Panc1 (cell line): ENCODE measurements at regions not wholly inside any gene's neighbourhood (a gene's known extent, or its start where the extent isn't known, plus 50 kb on each side); places are given as distances from the start of the nearest gene placed in this dataset.
"Not testable (repeated sequence)": the region's sequence is repeated elsewhere in the genome, so short reads cannot be mapped to it uniquely, and the experiment has no call there.

Experiments used
- ATAC-seq: fragments of 200-7000 bp; cut with Tn5 transposase; 2 replicates; pipeline ENCODE4 v1.9.1; 2020; ENCODE audit warnings: mild to moderate bottlenecking, moderate library complexity
- BruUV-seq: library from RNA; stranded (reverse); fragments of 400-500 nt; replicated peaks from 2 replicates; lab custom pipeline; 2021; lab: Mats Ljungman, UMichigan
- CTCF ChIA-PET: fragments of 300-600 bp; sonication (Branson Sonifier 250); formaldehyde crosslinking; loops from one replicate; lab custom pipeline; 2022; ENCODE audit warnings: antibody characterized with exemption; lab: Charles Lee
- POLR2A ChIA-PET: fragments of 300-600 bp; sonication (Branson Sonifier 250); formaldehyde crosslinking; loops from one replicate; lab custom pipeline; 2022; ENCODE audit warnings: antibody characterized with exemption; lab: Charles Lee
- DNase-seq: peaks from one replicate; pipeline ENCODE4 v3.0.0-alpha.2; 2010; ENCODE audit warnings: low read depth, low spot score
- H3K27ac ChIP-seq: 2 replicates; pipeline ENCODE4 v1.5.1; 2011; ENCODE audit warnings: mild to moderate bottlenecking, low read length, inconsistent platforms
- H3K27me3 ChIP-seq: fragments of 200-500 bp; sonication (Bioruptor generic); 2 replicates; pipeline ENCODE4 v1.6.0; 2014; ENCODE audit warnings: low read length, inconsistent platforms; ENCODE audit not compliant: control insufficient read depth, insufficient read depth
- H3K36me3 ChIP-seq: fragments of 200-500 bp; sonication (Bioruptor generic); 2 replicates; pipeline ENCODE4 v1.5.1; 2014; ENCODE audit warnings: inconsistent platforms, mild to moderate bottlenecking, low read length, moderate library complexity; ENCODE audit not compliant: control insufficient read depth, insufficient read depth
- H3K4me1 ChIP-seq: 2 replicates; pipeline ENCODE4 v1.5.1; 2011; ENCODE audit warnings: inconsistent platforms, mild to moderate bottlenecking, low read length, moderate library complexity; ENCODE audit not compliant: control insufficient read depth, insufficient read depth
- H3K4me3 ChIP-seq, 2 experiments: 2 replicates each; pipeline ENCODE4 v1.5.1; 2011 to 2012; ENCODE audit warnings: low read depth in 2 of 2, low read length in 2 of 2, mild to moderate bottlenecking in 2 of 2, inconsistent platforms in 1 of 2, moderate library complexity in 1 of 2
- H3K9me3 ChIP-seq: fragments of 200-500 bp; sonication (Bioruptor generic); 2 replicates; pipeline ENCODE4 v1.5.1; 2014; ENCODE audit warnings: low read depth, mild to moderate bottlenecking, inconsistent platforms, low read length, moderate library complexity; ENCODE audit not compliant: control insufficient read depth, insufficient read depth
- POLR2AphosphoS5 ChIP-seq: IDR thresholded peaks from 2 replicates; pipeline ENCODE4 v1.6.1; 2012; ENCODE audit warnings: mild to moderate bottlenecking, low read depth, low read length, moderate library complexity
- SIN3A ChIP-seq: IDR thresholded peaks from 2 replicates; pipeline ENCODE4 v1.6.1; 2012; ENCODE audit warnings: low read depth, mild to moderate bottlenecking, low read length, moderate library complexity, borderline replicate concordance; ENCODE audit not compliant: insufficient read depth
- TCF7L2 ChIP-seq: IDR thresholded peaks from 2 replicates; pipeline ENCODE4 v1.6.1; 2011; ENCODE audit warnings: mild to moderate bottlenecking, low read depth, low read length, inconsistent platforms
- in situ Hi-C: cut with HindIII; loops from 2 replicates; pipeline ENCODE4 v1.10.0; 2016; ENCODE audit warnings: low sequenced_read_pairs, low pct_unique_long_range_greater_than_20kb
- intact Hi-C: fragments of 100-400 bp; cut with micrococcal nuclease; formaldehyde crosslinking; loops from one replicate; pipeline ENCODE4 v1.10.0; 2022; ENCODE audit not compliant: unreplicated experiment
- TF ChIP-seq, protein P1 (sequence below), 2 experiments: IDR thresholded peaks; 2 replicates each; pipeline ENCODE4 v1.6.1; 2011 to 2012; ENCODE audit warnings: low read depth in 2 of 2, control low read depth in 1 of 2, low read length in 1 of 2, mild to moderate bottlenecking in 1 of 2, moderate library complexity in 1 of 2; ENCODE audit not compliant: insufficient read depth in 1 of 2
- TF ChIP-seq, protein P2 (sequence below): fragments of 450-650 bp; IDR thresholded peaks from 2 replicates; pipeline ENCODE4 v1.5.1; 2017; ENCODE audit warnings: mild to moderate bottlenecking

DNA sequence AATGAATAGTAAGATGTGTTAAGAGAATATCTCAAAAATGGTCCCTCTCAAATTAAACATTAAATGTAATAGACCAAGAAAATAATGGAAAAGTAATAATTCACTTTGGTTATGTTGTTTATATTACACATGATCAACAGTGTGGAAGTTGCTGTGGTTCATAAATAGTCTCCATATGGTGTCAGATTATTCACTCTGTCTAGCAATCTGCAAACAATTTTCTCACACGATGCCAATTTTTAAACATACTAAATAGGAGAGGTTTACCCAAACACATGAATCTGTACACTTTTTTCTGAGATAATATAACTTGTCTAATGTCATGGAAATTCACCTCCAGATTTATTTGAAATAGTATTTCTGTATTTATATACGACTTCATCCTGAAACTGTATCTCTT is 217.4 kb upstream of the FBXL7 start:
- in situ Hi-C loops: no loop called here
- DNase-seq: no peak
- H3K27ac ChIP-seq: no peak overlapping the region
- no peaks in the 10 kb centered on the region for H3K36me3 ChIP-seq
- ATAC-seq: no peak
- no peaks in the 10 kb centered on the region for H3K9me3 ChIP-seq
- CTCF ChIA-PET: no interaction called here
- H3K4me1 ChIP-seq: no peaks in the 10 kb centered on the region
- no TSS peak for BruUV-seq
- no peaks in the 10 kb centered on the region for H3K27me3 ChIP-seq
- intact Hi-C loops: no loop called here
- POLR2A ChIA-PET: no interaction called here
- no peak for TF ChIP-seq TCF7L2
- no peak for TF ChIP-seq SIN3A
- TF ChIP-seq, protein P1, sequence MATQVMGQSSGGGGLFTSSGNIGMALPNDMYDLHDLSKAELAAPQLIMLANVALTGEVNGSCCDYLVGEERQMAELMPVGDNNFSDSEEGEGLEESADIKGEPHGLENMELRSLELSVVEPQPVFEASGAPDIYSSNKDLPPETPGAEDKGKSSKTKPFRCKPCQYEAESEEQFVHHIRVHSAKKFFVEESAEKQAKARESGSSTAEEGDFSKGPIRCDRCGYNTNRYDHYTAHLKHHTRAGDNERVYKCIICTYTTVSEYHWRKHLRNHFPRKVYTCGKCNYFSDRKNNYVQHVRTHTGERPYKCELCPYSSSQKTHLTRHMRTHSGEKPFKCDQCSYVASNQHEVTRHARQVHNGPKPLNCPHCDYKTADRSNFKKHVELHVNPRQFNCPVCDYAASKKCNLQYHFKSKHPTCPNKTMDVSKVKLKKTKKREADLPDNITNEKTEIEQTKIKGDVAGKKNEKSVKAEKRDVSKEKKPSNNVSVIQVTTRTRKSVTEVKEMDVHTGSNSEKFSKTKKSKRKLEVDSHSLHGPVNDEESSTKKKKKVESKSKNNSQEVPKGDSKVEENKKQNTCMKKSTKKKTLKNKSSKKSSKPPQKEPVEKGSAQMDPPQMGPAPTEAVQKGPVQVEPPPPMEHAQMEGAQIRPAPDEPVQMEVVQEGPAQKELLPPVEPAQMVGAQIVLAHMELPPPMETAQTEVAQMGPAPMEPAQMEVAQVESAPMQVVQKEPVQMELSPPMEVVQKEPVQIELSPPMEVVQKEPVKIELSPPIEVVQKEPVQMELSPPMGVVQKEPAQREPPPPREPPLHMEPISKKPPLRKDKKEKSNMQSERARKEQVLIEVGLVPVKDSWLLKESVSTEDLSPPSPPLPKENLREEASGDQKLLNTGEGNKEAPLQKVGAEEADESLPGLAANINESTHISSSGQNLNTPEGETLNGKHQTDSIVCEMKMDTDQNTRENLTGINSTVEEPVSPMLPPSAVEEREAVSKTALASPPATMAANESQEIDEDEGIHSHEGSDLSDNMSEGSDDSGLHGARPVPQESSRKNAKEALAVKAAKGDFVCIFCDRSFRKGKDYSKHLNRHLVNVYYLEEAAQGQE (IDR thresholded peaks at IDR 0.05; ENCODE audit: insufficient read depth in 1 of 2, low read depth in 2 of 2, low read length in 1 of 2): no peak
- TF ChIP-seq, protein P2, sequence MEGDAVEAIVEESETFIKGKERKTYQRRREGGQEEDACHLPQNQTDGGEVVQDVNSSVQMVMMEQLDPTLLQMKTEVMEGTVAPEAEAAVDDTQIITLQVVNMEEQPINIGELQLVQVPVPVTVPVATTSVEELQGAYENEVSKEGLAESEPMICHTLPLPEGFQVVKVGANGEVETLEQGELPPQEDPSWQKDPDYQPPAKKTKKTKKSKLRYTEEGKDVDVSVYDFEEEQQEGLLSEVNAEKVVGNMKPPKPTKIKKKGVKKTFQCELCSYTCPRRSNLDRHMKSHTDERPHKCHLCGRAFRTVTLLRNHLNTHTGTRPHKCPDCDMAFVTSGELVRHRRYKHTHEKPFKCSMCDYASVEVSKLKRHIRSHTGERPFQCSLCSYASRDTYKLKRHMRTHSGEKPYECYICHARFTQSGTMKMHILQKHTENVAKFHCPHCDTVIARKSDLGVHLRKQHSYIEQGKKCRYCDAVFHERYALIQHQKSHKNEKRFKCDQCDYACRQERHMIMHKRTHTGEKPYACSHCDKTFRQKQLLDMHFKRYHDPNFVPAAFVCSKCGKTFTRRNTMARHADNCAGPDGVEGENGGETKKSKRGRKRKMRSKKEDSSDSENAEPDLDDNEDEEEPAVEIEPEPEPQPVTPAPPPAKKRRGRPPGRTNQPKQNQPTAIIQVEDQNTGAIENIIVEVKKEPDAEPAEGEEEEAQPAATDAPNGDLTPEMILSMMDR: no peak
- no peak for TF ChIP-seq POLR2AphosphoS5
- H3K4me3 ChIP-seq: no peak overlapping the region

DNA sequence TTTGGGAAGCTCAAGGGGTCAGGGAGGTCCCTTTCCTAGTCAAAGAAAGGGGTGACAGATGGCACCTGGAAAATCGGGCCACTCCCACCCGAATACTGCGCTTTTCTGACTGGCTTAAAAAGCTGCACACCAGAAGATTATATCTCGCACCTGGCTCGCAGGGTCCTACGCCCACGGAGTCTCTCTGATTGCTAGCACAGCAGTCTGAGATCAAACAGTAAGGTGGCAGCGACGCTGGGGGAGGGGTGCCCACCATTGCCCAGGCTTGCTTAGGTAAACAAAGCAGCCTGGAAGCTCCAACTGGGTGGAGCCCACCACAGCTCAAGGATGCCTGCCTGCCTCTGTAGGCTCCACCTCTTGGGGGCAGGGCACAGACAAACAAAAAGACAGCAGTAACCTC is 228.4 kb upstream of the FBXL7 start:
- H3K4me3 ChIP-seq, ATAC-seq, H3K4me1 ChIP-seq, CTCF ChIA-PET, H3K36me3 ChIP-seq, POLR2A ChIA-PET, DNase-seq, intact Hi-C loops, H3K27me3 ChIP-seq, BruUV-seq, in situ Hi-C loops, H3K27ac ChIP-seq, H3K9me3 ChIP-seq: not testable (repeated sequence)

DNA sequence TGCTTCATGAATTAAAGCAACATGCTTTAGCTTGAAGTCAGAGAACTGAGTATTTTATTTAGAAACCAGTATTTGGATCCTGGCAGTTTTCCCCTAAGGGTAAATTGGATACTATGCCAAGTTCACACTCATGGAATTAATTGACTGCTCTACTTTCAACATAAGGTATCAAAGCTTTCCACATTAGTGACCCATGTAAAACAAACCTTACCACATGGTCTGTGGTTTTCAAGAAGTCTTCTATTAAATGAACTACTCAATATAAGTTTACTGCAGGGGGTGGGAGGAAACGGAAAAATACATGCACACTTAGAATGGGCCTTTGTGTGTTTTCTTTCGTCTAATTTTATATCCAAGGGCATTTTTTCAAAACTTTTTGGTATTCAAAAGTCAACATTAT is 232.0 kb upstream of the FBXL7 start:
- Histone ChIP-seq H3K27me3 (no peaks in the 10 kb centered on the region), H3K4me3 (no peak overlapping the region), H3K4me1 (no peaks in the 10 kb centered on the region), H3K27ac (no peak overlapping the region), H3K9me3 (peaks cover 2% of the 10 kb centered on the region; the same call in 1 of the 2 replicates), H3K36me3 (no peaks in the 10 kb centered on the region)
- CTCF ChIA-PET: no interaction called here
- intact Hi-C loops: no loop called here
- ATAC-seq: no peak
- in situ Hi-C loops: no loop called here
- POLR2A ChIA-PET: no interaction called here
- DNase-seq: no peak
- no TSS peak for BruUV-seq
- TF ChIP-seq, protein P1 (IDR thresholded peaks at IDR 0.05; ENCODE audit: insufficient read depth in 1 of 2, low read depth in 2 of 2, low read length in 1 of 2): no peak
- TF ChIP-seq POLR2AphosphoS5 (no peak), SIN3A (no peak), TCF7L2 (no peak)
- TF ChIP-seq, protein P2: no peak
